ENCODE measurements at regions not wholly inside any gene's neighbourhood (a gene's known extent, or its start where the extent isn't known, plus 50 kb on each side); places are given as distances from the start of the nearest gene placed in this dataset.

DNA sequence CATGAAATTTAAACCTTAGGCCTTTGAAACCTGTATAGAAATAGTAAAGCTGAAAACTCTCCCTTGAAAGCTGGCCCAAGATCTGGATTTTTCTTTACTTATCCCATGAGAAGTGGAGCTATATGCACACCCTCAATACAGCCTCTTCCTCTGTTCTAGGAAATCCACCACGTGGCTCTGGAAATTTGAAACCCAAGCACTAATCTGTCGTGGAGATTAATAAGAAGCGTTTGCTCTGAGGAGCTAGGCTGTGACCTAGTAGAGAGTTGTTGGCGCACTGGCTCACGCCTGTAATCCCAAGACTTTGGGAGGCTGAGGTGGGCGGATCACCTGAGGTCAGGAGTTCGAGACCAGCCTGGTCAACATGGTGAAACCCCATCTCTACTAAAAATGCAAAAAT, 291.3 kb upstream of the PLXNA2 start:
- TF ChIP-seq, protein P1, sequence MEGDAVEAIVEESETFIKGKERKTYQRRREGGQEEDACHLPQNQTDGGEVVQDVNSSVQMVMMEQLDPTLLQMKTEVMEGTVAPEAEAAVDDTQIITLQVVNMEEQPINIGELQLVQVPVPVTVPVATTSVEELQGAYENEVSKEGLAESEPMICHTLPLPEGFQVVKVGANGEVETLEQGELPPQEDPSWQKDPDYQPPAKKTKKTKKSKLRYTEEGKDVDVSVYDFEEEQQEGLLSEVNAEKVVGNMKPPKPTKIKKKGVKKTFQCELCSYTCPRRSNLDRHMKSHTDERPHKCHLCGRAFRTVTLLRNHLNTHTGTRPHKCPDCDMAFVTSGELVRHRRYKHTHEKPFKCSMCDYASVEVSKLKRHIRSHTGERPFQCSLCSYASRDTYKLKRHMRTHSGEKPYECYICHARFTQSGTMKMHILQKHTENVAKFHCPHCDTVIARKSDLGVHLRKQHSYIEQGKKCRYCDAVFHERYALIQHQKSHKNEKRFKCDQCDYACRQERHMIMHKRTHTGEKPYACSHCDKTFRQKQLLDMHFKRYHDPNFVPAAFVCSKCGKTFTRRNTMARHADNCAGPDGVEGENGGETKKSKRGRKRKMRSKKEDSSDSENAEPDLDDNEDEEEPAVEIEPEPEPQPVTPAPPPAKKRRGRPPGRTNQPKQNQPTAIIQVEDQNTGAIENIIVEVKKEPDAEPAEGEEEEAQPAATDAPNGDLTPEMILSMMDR (IDR thresholded peaks at IDR 0.05): no peak
- H3K27ac ChIP-seq: no peak overlapping the region
- no peak overlapping the region for H3K4me3 ChIP-seq
- DNase-seq (ENCODE audit: low spot score): no peak

DNA sequence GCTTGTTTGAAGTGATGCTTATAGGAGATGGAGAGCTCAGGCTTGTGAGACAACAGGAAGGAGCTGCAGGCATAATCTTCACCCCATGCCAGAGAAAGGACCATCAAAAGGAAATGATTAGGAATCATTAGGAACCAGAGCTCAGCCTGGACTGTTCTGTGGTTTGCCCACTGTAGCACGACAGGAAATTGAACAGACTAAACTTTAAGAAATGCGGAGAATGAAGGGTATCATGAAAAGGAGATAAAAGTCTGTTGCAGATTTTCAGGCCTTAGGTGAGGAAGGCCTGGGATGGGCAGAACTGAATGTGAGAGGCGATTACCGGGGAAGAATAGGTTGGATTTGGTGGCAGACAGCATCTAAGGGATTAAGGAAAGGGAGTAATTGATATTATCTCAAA, 292.0 kb upstream of the PLXNA2 start:
- H3K27ac ChIP-seq: no peak overlapping the region
- no peak for DNase-seq (ENCODE audit: low spot score)
- TF ChIP-seq, protein P1 (IDR thresholded peaks at IDR 0.05): no peak
- H3K4me3 ChIP-seq: no peak overlapping the region

DNA sequence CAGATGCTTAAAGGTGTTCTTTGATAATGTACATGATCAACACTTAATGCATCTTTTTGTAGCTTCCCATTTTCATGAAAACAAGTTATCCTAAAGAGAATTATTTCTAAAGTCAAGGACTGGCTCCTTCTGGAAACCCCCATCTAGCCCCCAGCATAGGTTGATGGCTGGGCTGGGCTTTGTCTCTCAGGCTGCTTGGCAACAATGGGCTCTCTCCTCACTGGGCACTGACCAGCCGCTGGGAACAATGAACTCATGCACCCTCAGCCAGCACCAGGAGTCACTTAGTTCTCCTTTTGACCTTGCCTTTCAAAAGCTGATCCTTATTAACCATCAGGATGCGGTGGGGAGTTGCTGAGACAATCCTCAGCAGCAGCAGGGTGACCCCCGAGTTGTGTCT, 293.0 kb upstream of the PLXNA2 start:
- TF ChIP-seq, protein P1 (IDR thresholded peaks at IDR 0.05): no peak
- H3K4me3 ChIP-seq: no peak overlapping the region
- no peak for DNase-seq (ENCODE audit: low spot score)
- H3K27ac ChIP-seq: no peak overlapping the region

DNA sequence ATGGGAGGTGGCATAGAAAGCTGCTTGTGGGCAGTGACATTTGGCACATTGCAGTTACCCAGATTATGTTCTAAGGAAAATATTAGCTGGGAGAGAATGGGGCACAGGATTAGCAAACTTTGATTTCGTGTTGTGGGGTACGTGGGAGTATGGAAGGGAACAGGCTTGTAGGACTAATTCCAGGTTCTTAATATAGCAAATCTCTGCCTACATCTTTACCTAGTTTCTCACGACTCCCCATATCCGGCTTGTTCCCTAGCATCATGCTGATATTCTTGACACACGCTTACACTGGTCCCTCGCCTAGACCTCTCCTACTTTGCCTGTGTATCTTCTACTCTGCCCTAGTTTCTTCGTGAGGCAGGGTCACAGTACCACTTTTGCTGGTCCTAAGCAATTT, 293.9 kb upstream of the PLXNA2 start:
- no peak for DNase-seq (ENCODE audit: low spot score)
- Histone ChIP-seq H3K27ac (no peak overlapping the region), H3K4me3 (no peak overlapping the region)
- TF ChIP-seq, protein P1 (IDR thresholded peaks at IDR 0.05): no peak

DNA sequence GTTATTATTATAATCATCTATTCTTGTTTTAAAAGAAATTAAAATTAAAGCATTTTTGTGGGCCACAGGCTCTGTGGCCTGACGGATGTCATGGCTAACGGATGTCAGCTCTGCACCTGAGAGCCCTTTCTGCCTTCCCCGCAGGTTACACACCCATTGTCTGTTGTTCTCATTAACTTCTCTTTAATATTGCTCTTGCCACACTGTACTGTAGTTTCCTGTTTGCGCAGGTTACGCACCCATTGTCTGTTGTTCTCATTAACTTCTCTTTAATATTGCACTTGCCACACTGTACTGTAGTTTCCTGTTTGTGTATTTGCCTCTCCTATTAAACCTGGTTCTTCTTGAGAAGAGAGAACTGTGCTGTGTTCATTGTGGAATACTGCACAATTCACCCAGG, 294.4 kb upstream of the PLXNA2 start:
- Histone ChIP-seq H3K27ac (no peak overlapping the region), H3K4me3 (no peak overlapping the region)
- DNase-seq (ENCODE audit: low spot score): no peak

DNA sequence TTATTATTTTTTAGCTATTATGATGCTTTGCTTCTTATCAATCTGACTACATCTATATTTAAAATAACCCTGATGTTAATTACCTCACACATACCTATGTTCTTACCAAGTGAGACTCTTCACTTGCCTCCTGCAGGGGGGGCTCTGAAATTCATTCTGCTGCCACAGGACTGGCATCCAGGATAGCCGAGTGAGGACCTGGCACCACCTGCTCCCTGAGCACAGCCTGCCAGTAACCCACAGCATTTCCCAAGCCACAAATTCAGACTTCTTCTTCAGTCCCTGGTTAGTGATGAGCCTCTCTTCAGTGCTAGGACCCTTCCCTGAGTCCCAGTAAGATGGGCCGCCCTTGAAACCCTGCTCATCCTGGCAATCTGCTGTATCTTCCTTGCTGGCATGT, 296.5 kb upstream of the PLXNA2 start:
- H3K4me3 ChIP-seq: no peak overlapping the region
- no peak overlapping the region for H3K27ac ChIP-seq
- TF ChIP-seq, protein P1 (IDR thresholded peaks at IDR 0.05): no peak
- DNase-seq (ENCODE audit: low spot score): no peak

More for the DNA sequence above, 294.4 kb upstream of the PLXNA2 start:
- TF ChIP-seq, protein P1 (IDR thresholded peaks at IDR 0.05): no peak

DNA sequence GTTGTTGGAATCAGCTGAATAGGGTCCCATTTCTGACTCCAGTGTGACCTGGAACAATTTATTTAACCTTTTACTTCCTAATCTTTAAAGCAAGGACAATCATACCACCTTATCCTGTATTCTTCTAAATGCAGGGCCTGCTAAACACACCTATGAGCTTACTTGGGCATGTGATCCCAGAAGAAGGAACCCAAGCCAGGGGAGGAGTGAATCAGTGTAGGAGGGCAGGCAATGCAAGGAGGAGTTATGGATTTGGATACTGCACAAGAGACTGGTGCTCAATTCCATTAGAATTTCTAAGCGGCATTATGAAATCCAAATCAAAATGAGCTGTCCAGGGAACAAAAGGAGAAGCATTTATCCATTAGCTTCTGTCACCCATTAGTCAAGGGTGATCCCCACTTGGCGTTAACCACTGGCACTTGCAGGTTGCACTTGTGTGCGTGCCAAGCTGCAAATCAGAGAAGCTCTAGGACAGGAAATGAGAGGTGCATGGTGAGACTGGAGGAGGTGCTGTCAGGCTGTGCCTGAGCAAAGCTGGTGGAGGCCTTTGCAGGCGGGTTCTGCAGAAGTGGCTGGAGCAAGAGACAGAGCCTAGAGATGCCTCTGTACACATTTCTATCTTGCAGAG, 297.2 kb upstream of the PLXNA2 start:
- H3K4me3 ChIP-seq: no peak overlapping the region
- DNase-seq (ENCODE audit: low spot score): no peak
- TF ChIP-seq, protein P1 (IDR thresholded peaks at IDR 0.05): no peak
- no peak overlapping the region for H3K27ac ChIP-seq
